Mucosa of rectum (tissue), 2 donors: ENCODE measurements at regions not wholly inside any gene's neighbourhood (a gene's known extent, or its start where the extent isn't known, plus 50 kb on each side); places are given as distances from the start of the nearest gene placed in this dataset.

Experiments used
- H3K27ac ChIP-seq, 2 donors: one replicate each; pipeline ENCODE4 v1.7.0; 2013; ENCODE audit warnings: inconsistent platforms in 2 of 2, low read depth in 2 of 2, low read length in 2 of 2
- H3K27me3 ChIP-seq, 2 donors: one replicate each; pipeline ENCODE4 v1.7.0; 2013; ENCODE audit warnings: low read length in 2 of 2; ENCODE audit not compliant: control insufficient read depth in 2 of 2, insufficient read depth in 2 of 2
- H3K36me3 ChIP-seq, 2 donors: one replicate each; pipeline ENCODE4 v1.7.0; 2013; ENCODE audit warnings: low read length in 2 of 2; ENCODE audit not compliant: control insufficient read depth in 2 of 2, insufficient read depth in 2 of 2
- H3K4me1 ChIP-seq, 2 donors: one replicate each; pipeline ENCODE4 v1.7.0; 2013; ENCODE audit warnings: low read length in 2 of 2, mild to moderate bottlenecking in 1 of 2; ENCODE audit not compliant: control insufficient read depth in 2 of 2, insufficient read depth in 2 of 2
- H3K4me3 ChIP-seq, 2 donors: one replicate each; pipeline ENCODE4 v1.7.0; 2013; ENCODE audit warnings: low read length in 2 of 2
- H3K9ac ChIP-seq, 2 donors: one replicate each; pipeline ENCODE4 v1.7.0; 2013; ENCODE audit warnings: low read length in 2 of 2, low read depth in 1 of 2, mild to moderate bottlenecking in 1 of 2
- H3K9me3 ChIP-seq, 2 donors: one replicate each; pipeline ENCODE4 v1.7.0; 2013; ENCODE audit warnings: low read length in 2 of 2; ENCODE audit not compliant: control insufficient read depth in 2 of 2
- donor health status: healthy.
- donor health status: Normal muscosa, but diverticular disease.

- Histone ChIP-seq H3K4me1 (no peaks in the 10 kb centered on the region), H3K36me3 (no peaks in the 10 kb centered on the region), H3K4me3 (no peak overlapping the region), H3K27me3 (no peaks in the 10 kb centered on the region), H3K27ac (no peak overlapping the region), H3K9me3 (no peaks in the 10 kb centered on the region), H3K9ac (no peak overlapping the region)
Observed at GRCh38 chr12:87171356-87171755, 857.8 kb downstream of the C12orf50 start.

GRCh38 chr12:87169010-87169409 lies 860.2 kb downstream of the C12orf50 start:
- H3K4me1 ChIP-seq = no peaks in the 10 kb centered on the region
- H3K27me3 ChIP-seq = no peaks in the 10 kb centered on the region
- no peaks in the 10 kb centered on the region for H3K36me3 ChIP-seq
- no peak overlapping the region for H3K4me3 ChIP-seq
- no peak overlapping the region for H3K9ac ChIP-seq
- H3K9me3 ChIP-seq = peaks cover 0 to 6% of the 10 kb centered on the region in 2 donors
- H3K27ac ChIP-seq = no peak overlapping the region

GRCh38 chr12:87165733-87166375 lies 863.3 kb downstream of the C12orf50 start:
- no peak overlapping the region for H3K4me3 ChIP-seq
- no peaks in the 10 kb centered on the region for H3K36me3 ChIP-seq
- no peak overlapping the region for H3K27ac ChIP-seq
- H3K9ac ChIP-seq = no peak overlapping the region
- H3K4me1 ChIP-seq = no peaks in the 10 kb centered on the region
- peaks cover 0 to 6% of the 10 kb centered on the region in 2 donors for H3K9me3 ChIP-seq
- H3K27me3 ChIP-seq = no peaks in the 10 kb centered on the region

DNA sequence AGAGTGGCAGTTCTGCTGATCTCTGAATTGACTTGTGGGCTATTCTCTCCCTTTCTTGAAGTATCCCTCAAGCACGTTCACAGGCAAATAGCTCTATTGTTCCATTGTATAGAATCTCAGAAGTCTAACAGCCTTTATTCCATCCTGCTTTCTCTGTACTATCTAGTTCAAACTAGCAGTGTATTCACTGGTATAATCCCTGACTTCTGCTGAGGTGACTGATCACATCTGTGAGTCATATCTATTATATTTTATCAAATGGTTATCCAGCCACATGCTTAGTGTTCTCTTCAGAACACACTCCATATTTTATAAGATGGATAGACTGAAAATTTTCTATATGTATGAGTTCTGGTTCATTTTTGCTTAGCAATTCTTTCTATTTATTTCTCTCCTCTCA lies 866.1 kb downstream of the C12orf50 start:
- H3K4me3 ChIP-seq = no peak overlapping the region
- no peak overlapping the region for H3K27ac ChIP-seq
- H3K9ac ChIP-seq = no peak overlapping the region
- H3K36me3 ChIP-seq = no peaks in the 10 kb centered on the region
- H3K4me1 ChIP-seq = no peaks in the 10 kb centered on the region
- peaks cover 0 to 6% of the 10 kb centered on the region in 2 donors for H3K9me3 ChIP-seq
- H3K27me3 ChIP-seq = no peaks in the 10 kb centered on the region

DNA sequence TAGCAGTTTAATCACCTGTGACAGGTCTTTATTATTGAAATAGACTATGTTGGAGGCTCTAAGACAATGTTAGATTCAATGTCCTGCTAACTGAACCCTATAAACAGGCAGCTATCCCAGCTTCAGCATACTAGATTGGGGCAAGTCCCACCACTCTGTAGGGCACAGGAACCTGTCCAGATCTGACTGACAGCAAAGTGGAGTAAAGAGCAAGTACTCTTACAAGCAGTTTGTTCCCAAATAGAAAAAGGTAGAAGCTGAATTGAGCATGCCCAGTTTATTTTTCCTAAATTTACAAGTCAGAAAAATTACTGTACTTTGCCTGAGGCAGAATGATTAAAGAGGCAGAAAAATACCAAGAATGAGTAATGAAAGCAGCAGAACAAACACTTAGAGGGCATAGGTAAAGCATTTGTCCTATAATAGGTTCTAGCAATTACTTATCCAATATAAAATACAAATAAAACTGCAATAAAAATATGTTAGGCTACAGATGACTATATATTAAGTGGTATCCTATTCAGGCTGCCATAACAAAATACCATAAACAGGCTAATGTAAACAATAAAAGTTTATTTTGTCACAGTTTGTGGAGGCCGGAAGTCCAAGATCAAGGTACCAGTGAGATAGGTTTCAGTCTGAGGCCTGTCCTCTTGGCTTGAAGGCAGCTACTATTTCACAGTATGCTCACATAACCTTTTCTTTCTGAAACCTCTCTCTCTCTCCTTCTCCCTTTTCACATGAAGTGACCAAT lies 868.2 kb downstream of the C12orf50 start:
- Histone ChIP-seq H3K4me1 (no peaks in the 10 kb centered on the region), H3K36me3 (no peaks in the 10 kb centered on the region), H3K27me3 (no peaks in the 10 kb centered on the region), H3K27ac (no peak overlapping the region), H3K9ac (no peak overlapping the region), H3K4me3 (no peak overlapping the region), H3K9me3 (peaks cover 0 to 4% of the 10 kb centered on the region in 2 donors)

- no peaks in the 10 kb centered on the region for H3K36me3 ChIP-seq
- H3K4me3 ChIP-seq = no peak overlapping the region
- no peaks in the 10 kb centered on the region for H3K9me3 ChIP-seq
- no peak overlapping the region for H3K9ac ChIP-seq
- no peaks in the 10 kb centered on the region for H3K27me3 ChIP-seq
- H3K27ac ChIP-seq = no peak overlapping the region
- no peaks in the 10 kb centered on the region for H3K4me1 ChIP-seq
Observed at GRCh38 chr12:87157791-87158190, 871.4 kb downstream of the C12orf50 start.

- no peaks in the 10 kb centered on the region for H3K9me3 ChIP-seq
- no peak overlapping the region for H3K4me3 ChIP-seq
- H3K9ac ChIP-seq = no peak overlapping the region
- H3K27ac ChIP-seq = no peak overlapping the region
- no peaks in the 10 kb centered on the region for H3K4me1 ChIP-seq
- H3K27me3 ChIP-seq = no peaks in the 10 kb centered on the region
- H3K36me3 ChIP-seq = no peaks in the 10 kb centered on the region
Observed at GRCh38 chr12:87155621-87156020, 873.6 kb downstream of the C12orf50 start.

GRCh38 chr12:87152841-87153528 lies 876.2 kb downstream of the C12orf50 start:
- Histone ChIP-seq H3K27me3 (no peaks in the 10 kb centered on the region), H3K4me1 (no peaks in the 10 kb centered on the region), H3K9ac (no peak overlapping the region), H3K9me3 (no peaks in the 10 kb centered on the region), H3K27ac (no peak overlapping the region), H3K36me3 (no peaks in the 10 kb centered on the region), H3K4me3 (no peak overlapping the region)

DNA sequence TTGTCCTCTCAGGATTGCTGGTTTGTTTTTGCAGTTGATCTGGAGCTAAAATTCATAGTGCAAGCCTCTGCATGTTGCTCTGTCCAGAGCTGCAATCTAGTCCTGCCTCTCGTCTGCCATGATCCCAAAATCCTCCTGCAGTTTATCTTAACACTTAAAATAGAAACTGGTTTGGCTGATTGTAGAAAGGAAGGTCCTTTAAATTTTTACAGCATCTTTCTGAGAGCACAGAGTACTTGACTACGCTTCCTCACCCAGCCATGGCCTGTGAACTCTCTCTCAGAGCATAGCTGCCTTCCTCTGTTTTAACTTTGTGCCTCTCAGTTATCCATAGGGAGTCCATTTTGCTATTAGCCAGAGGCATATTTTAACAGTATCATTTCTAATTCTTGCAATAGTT lies 877.1 kb downstream of the C12orf50 start:
- Histone ChIP-seq H3K9me3 (no peaks in the 10 kb centered on the region), H3K4me3 (no peak overlapping the region), H3K4me1 (no peaks in the 10 kb centered on the region), H3K27ac (no peak overlapping the region), H3K27me3 (no peaks in the 10 kb centered on the region), H3K9ac (no peak overlapping the region), H3K36me3 (no peaks in the 10 kb centered on the region)

- Histone ChIP-seq H3K9ac (no peak overlapping the region), H3K4me1 (no peaks in the 10 kb centered on the region), H3K27ac (no peak overlapping the region), H3K9me3 (no peaks in the 10 kb centered on the region), H3K36me3 (no peaks in the 10 kb centered on the region), H3K4me3 (no peak overlapping the region), H3K27me3 (no peaks in the 10 kb centered on the region)
Observed at GRCh38 chr12:87150969-87151662, 878.1 kb downstream of the C12orf50 start.
